Left lung (tissue), 4 donors: ENCODE measurements at regions not wholly inside any gene's neighbourhood (a gene's known extent, or its start where the extent isn't known, plus 50 kb on each side); places are given as distances from the start of the nearest gene placed in this dataset.
A peak's percentile ranks its signal among the peaks of the same experiment; 100 is the strongest.

Experiments
- ATAC-seq: fragments of 200-7000 bp; cut with Tn5 transposase; one replicate; pipeline ENCODE4 v1.9.1; 2020; ENCODE audit warnings: moderate library complexity
- DNase-seq, 4 donors: peaks; one replicate each; pipeline ENCODE4 v3.0.0-alpha.2; 2013 to 2020
- H3K27ac ChIP-seq, 2 donors: fragments of 200-600 bp; sonication (generic) in 1 of 2; one replicate each; pipeline versions ENCODE4 v1.5.0 to v1.8.0; 2020 to 2021
- H3K27me3 ChIP-seq, 2 donors: fragments of 200-600 bp; sonication (generic) in 1 of 2; one replicate each; pipeline versions ENCODE4 v1.5.0 to v1.8.0; 2020 to 2021
- H3K36me3 ChIP-seq, 2 donors: fragments of 200-600 bp; sonication (generic) in 1 of 2; one replicate each; pipeline versions ENCODE4 v1.5.0 to v1.8.0; 2020 to 2021
- H3K4me1 ChIP-seq, 2 donors: fragments of 200-600 bp; one replicate each; pipeline ENCODE4 v1.8.0; 2021
- H3K4me3 ChIP-seq, 2 donors: fragments of 200-600 bp; sonication (generic) in 1 of 2; one replicate each; pipeline versions ENCODE4 v1.5.0 to v1.8.0; 2020 to 2021; ENCODE audit warnings: mild to moderate bottlenecking in 1 of 2
- H3K9me3 ChIP-seq, 2 donors: fragments of 200-600 bp; sonication (generic) in 1 of 2; one replicate each; pipeline versions ENCODE4 v1.5.0 to v1.8.0; 2020 to 2021
- CTCF ChIP-seq, 2 donors: fragments of 200-600 bp; sonication (generic) in 1 of 2; IDR thresholded peaks; one replicate each; pipeline versions ENCODE4 v1.5.0 to v1.8.0; 2021; ENCODE audit warnings: antibody characterized with exemption in 2 of 2
- intact Hi-C, 2 donors: fragments of 100-400 bp; cut with DNase I; formaldehyde crosslinking; loops; one replicate each; pipeline versions ENCODE4 v1.11.2 to v1.14.2; 2022
- donor health status: DM: no; HTN: yes; CAD: no.
- donor health status: DM: no; HTN: no; CAD: no.

GRCh38 chr5:158435161-158435616, 576.2 kb upstream of the CLINT1 start:
- no peak overlapping the region for H3K4me3 ChIP-seq
- no peaks in the 10 kb centered on the region for H3K4me1 ChIP-seq
- DNase-seq (no peak), ATAC-seq (no peak)
- TF ChIP-seq CTCF (IDR thresholded peaks at IDR 0.05), result no peak
- H3K36me3 ChIP-seq, result no peaks in the 10 kb centered on the region
- intact Hi-C loops, result no loop called here
- H3K27me3 ChIP-seq, result no peaks in the 10 kb centered on the region
- no peaks in the 10 kb centered on the region for H3K9me3 ChIP-seq
- no peak overlapping the region for H3K27ac ChIP-seq

GRCh38 chr5:158434749-158435148, 575.8 kb upstream of the CLINT1 start:
- DNase-seq (no peak), ATAC-seq (no peak)
- Histone ChIP-seq H3K4me3 (no peak overlapping the region), H3K27ac (no peak overlapping the region), H3K36me3 (no peaks in the 10 kb centered on the region), H3K4me1 (no peaks in the 10 kb centered on the region), H3K9me3 (peaks cover 0 to 4% of the 10 kb centered on the region in 2 donors), H3K27me3 (no peaks in the 10 kb centered on the region)
- intact Hi-C loops, result no loop called here
- TF ChIP-seq CTCF (IDR thresholded peaks at IDR 0.05), result no peak

GRCh38 chr5:158433634-158434033, 574.7 kb upstream of the CLINT1 start:
- Histone ChIP-seq H3K27ac (no peak overlapping the region), H3K36me3 (no peaks in the 10 kb centered on the region), H3K4me3 (no peak overlapping the region), H3K27me3 (no peaks in the 10 kb centered on the region), H3K9me3 (peaks cover 0 to 4% of the 10 kb centered on the region in 2 donors), H3K4me1 (no peaks in the 10 kb centered on the region)
- intact Hi-C loops, result no loop called here
- DNase-seq (no peak), ATAC-seq (no peak)
- no peak for TF ChIP-seq CTCF (IDR thresholded peaks at IDR 0.05)

GRCh38 chr5:158431369-158432029, 572.6 kb upstream of the CLINT1 start:
- peaks cover 0 to 4% of the 10 kb centered on the region in 2 donors for H3K9me3 ChIP-seq
- intact Hi-C loops, result no loop called here
- no peak overlapping the region for H3K4me3 ChIP-seq
- H3K36me3 ChIP-seq, result no peaks in the 10 kb centered on the region
- ATAC-seq (peak; percentile 43), DNase-seq (peak in 2 of 4 donors; percentile 30 to 41)
- H3K27ac ChIP-seq, result no peak overlapping the region
- no peaks in the 10 kb centered on the region for H3K4me1 ChIP-seq
- no peak for TF ChIP-seq CTCF (IDR thresholded peaks at IDR 0.05)
- H3K27me3 ChIP-seq, result no peaks in the 10 kb centered on the region

GRCh38 chr5:158430798-158431167, 571.8 kb upstream of the CLINT1 start:
- H3K27ac ChIP-seq, result no peak overlapping the region
- H3K9me3 ChIP-seq, result peaks cover 0 to 4% of the 10 kb centered on the region in 2 donors
- ATAC-seq (no peak), DNase-seq (no peak)
- intact Hi-C loops, result no loop called here
- no peak for TF ChIP-seq CTCF (IDR thresholded peaks at IDR 0.05)
- no peaks in the 10 kb centered on the region for H3K27me3 ChIP-seq
- no peak overlapping the region for H3K4me3 ChIP-seq
- no peaks in the 10 kb centered on the region for H3K4me1 ChIP-seq
- no peaks in the 10 kb centered on the region for H3K36me3 ChIP-seq
